SK-N-SH treated with all-trans-retinoic acid at 6 μM for 48 hours (cell line): ENCODE measurements at regions not wholly inside any gene's neighbourhood (a gene's known extent, or its start where the extent isn't known, plus 50 kb on each side); places are given as distances from the start of the nearest gene placed in this dataset.

Experiments used
- ATAC-seq: fragments of 200-7000 bp; cut with Tn5 transposase; 3 replicates; pipeline ENCODE4 v1.9.1; 2020; ENCODE audit warnings: mild to moderate bottlenecking, moderate library complexity
- ARNTL ChIP-seq: fragments of 450-650 bp; formaldehyde crosslinking; IDR thresholded peaks from 2 replicates; pipeline ENCODE4 v1.5.0; 2020; ENCODE audit warnings: low read depth, mild to moderate bottlenecking, moderate library complexity, borderline replicate concordance
- BACH2 ChIP-seq: fragments of 250-450 bp; sonication (Bioruptor Pico); IDR thresholded peaks from 2 replicates; pipeline ENCODE4 v1.9.0; 2021; ENCODE audit warnings: mild to moderate bottlenecking, borderline replicate concordance
- CREB5 ChIP-seq: fragments of 250-450 bp; sonication (Bioruptor Pico); IDR thresholded peaks from 2 replicates; pipeline ENCODE4 v1.5.1; 2020; ENCODE audit warnings: low read depth, mild to moderate bottlenecking, moderate library complexity
- GLIS3 ChIP-seq: fragments of 250-450 bp; sonication (Bioruptor Pico); IDR thresholded peaks from 2 replicates; pipeline ENCODE4 v1.5.0; 2020; ENCODE audit warnings: mild to moderate bottlenecking, moderate library complexity
- ISL1 ChIP-seq: fragments of 250-450 bp; sonication (Bioruptor Pico); IDR thresholded peaks from 2 replicates; pipeline ENCODE4 v2.1.2; 2022; ENCODE audit warnings: mild to moderate bottlenecking, moderate library complexity
- OSR1 ChIP-seq: fragments of 250-450 bp; sonication (Bioruptor Pico); IDR thresholded peaks from 2 replicates; pipeline ENCODE4 v1.8.0; 2022; ENCODE audit warnings: moderate library complexity, mild to moderate bottlenecking, inconsistent platforms
- PATZ1 ChIP-seq: fragments of 250-450 bp; sonication (Bioruptor Pico); IDR thresholded peaks from 2 replicates; pipeline ENCODE4 v1.8.0; 2020; ENCODE audit warnings: mild to moderate bottlenecking, moderate library complexity, borderline replicate concordance
- POU6F1 ChIP-seq: fragments of 250-450 bp; sonication (Bioruptor Pico); IDR thresholded peaks from 2 replicates; pipeline ENCODE4 v1.8.0; 2021; ENCODE audit warnings: low read depth, mild to moderate bottlenecking, moderate library complexity, borderline replicate concordance
- PPARA ChIP-seq: fragments of 250-450 bp; sonication (Bioruptor Pico); IDR thresholded peaks from 2 replicates; pipeline ENCODE4 v1.5.0; 2020; ENCODE audit warnings: mild to moderate bottlenecking, borderline replicate concordance
- SNAI2 ChIP-seq: fragments of 250-450 bp; sonication (Bioruptor Pico); IDR thresholded peaks from 2 replicates; pipeline ENCODE4 v1.5.0; 2020; ENCODE audit warnings: mild to moderate bottlenecking, moderate library complexity
- TCF4 ChIP-seq: fragments of 250-450 bp; sonication (Bioruptor Pico); IDR thresholded peaks from 2 replicates; pipeline ENCODE4 v1.8.0; 2021; ENCODE audit warnings: mild to moderate bottlenecking, moderate library complexity, borderline replicate concordance
- ZFP3 ChIP-seq: fragments of 250-450 bp; sonication (Bioruptor Pico); IDR thresholded peaks from 2 replicates; pipeline ENCODE4 v1.5.0; 2020; ENCODE audit warnings: mild to moderate bottlenecking, moderate library complexity
- ZFP30 ChIP-seq: fragments of 450-650 bp; formaldehyde crosslinking; IDR thresholded peaks from 2 replicates; pipeline ENCODE4 v1.5.0; 2022; ENCODE audit warnings: mild to moderate bottlenecking, moderate library complexity
- ZNF565 ChIP-seq: fragments of 450-650 bp; formaldehyde crosslinking; conservative IDR thresholded peaks from 2 replicates; pipeline ENCODE4 v1.5.0; 2020; ENCODE audit warnings: low read depth, mild to moderate bottlenecking, moderate library complexity
- ZNF70 ChIP-seq: fragments of 450-650 bp; formaldehyde crosslinking; IDR thresholded peaks from 2 replicates; pipeline ENCODE4 v1.5.0; 2020; ENCODE audit warnings: mild to moderate bottlenecking, moderate library complexity
- ZNF8 ChIP-seq: fragments of 450-650 bp; formaldehyde crosslinking; IDR thresholded peaks from 2 replicates; pipeline ENCODE4 v1.5.0; 2020; ENCODE audit warnings: mild to moderate bottlenecking, moderate library complexity
- TF ChIP-seq, protein P1 (sequence below): fragments of 250-450 bp; sonication (Bioruptor Pico); IDR thresholded peaks from 2 replicates; pipeline ENCODE4 v1.5.1; 2021; ENCODE audit warnings: mild to moderate bottlenecking, moderate library complexity

DNA sequence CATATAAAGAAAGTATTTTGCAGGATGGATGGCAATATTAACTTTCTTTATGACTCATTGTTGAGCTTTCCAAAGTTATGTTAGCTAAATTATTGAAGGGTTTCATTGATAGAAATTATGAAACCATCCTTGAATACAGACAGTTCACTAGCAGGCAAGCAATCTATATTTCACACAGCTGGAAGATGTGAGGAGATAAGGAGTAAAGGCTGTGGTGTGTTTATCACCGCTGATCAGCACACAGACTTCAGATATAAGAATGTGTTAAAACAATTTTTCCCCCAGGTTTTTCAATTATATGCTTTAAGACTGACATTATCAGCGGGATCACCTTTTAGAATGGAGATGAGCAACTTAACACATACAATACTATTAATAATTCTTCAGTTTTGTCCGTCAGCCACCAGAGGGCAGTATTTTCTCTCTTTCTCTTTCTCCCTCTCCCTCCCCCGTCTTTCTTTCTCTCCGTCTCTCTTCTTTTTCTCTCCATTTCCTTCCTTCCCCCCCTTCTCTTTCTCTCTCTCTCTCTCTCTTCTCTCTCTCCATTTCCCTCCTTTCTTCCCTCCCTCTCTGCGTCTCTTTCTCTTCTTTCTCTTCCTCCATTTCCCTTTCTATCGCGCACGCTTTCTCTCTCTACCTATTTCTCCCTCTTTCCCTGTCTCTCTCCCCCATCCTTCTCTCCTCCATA lies 62.9 kb upstream of the FAM171A1 start:
- peak; percentile 92 for ATAC-seq
- TF ChIP-seq TCF4, result no peak
- no peak for TF ChIP-seq ARNTL (CRISPR knock-in tag)
- TF ChIP-seq PATZ1 (CRISPR knock-in tag), result no peak
- TF ChIP-seq BACH2 (CRISPR knock-in tag), result no peak
- TF ChIP-seq POU6F1, result no peak
- TF ChIP-seq, protein P1, sequence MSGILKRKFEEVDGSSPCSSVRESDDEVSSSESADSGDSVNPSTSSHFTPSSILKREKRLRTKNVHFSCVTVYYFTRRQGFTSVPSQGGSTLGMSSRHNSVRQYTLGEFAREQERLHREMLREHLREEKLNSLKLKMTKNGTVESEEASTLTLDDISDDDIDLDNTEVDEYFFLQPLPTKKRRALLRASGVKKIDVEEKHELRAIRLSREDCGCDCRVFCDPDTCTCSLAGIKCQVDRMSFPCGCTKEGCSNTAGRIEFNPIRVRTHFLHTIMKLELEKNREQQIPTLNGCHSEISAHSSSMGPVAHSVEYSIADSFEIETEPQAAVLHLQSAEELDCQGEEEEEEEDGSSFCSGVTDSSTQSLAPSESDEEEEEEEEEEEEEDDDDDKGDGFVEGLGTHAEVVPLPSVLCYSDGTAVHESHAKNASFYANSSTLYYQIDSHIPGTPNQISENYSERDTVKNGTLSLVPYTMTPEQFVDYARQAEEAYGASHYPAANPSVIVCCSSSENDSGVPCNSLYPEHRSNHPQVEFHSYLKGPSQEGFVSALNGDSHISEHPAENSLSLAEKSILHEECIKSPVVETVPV (CRISPR knock-in tag), result no peak
- TF ChIP-seq SNAI2, result no peak
- TF ChIP-seq ZNF565, result no peak
- no peak for TF ChIP-seq ZFP30 (CRISPR knock-in tag)
- TF ChIP-seq, all 23 proteins: peak for 0

GRCh38 chr10:15432266-15432665 lies 61.2 kb upstream of the FAM171A1 start:
- ATAC-seq, result no peak

More at GRCh38 chr10:15432266-15432665, 61.2 kb upstream of the FAM171A1 start:
- TF ChIP-seq ISL1 (no peak), PPARA (CRISPR knock-in tag) (no peak), GLIS3 (CRISPR knock-in tag) (no peak), POU6F1 (no peak), ZFP3 (CRISPR knock-in tag) (no peak), ZNF70 (CRISPR knock-in tag) (no peak), CREB5 (CRISPR knock-in tag) (no peak), ZNF8 (no peak), OSR1 (CRISPR knock-in tag) (no peak), ZFP30 (CRISPR knock-in tag) (no peak), ARNTL (CRISPR knock-in tag) (no peak), ZNF565 (no peak)
- TF ChIP-seq, protein P1 (CRISPR knock-in tag), result no peak
